ENCODE measurements at regions not wholly inside any gene's neighbourhood (a gene's known extent, or its start where the extent isn't known, plus 50 kb on each side); places are given as distances from the start of the nearest gene placed in this dataset.

DNA sequence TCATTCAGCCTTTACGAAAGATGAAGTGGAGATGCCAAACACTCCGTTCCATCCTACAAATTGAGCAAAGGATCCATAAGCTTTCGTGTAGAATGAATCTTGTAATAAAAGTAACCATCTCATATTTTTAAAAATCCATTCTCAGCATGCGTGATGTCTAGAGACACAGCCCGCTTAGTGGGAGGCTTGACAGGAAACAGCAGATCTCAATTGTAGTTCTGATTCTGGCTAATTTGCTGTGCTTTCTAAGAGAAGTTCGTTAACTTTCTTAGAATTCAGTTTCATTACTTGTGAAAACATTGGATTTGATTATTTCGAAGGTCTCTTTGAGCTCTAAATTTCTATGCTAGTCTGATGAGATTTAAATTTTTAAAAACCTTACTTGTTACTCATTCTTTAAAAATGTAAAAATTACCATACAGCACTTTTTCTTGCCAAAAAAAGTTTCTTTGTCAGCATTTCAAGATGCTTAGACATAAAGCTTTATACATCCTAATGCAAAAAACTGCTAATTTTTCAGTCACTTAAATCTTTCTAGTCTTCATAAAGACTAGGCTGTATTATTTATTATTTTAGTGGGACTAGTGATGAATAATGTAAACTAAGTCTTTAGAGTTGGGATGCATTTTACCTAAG, 66.9 kb upstream of the NEIL3 start:
- intact Hi-C loops (cut with DNase I), result no loop called here
- H3K9me3 ChIP-seq, result no peaks in the 10 kb centered on the region
- no peak for TF ChIP-seq POLR2AphosphoS5 (IDR thresholded peaks at IDR 0.05)
- no peak for TF ChIP-seq POLR2A (IDR thresholded peaks at IDR 0.05)
- no peak for TF ChIP-seq CTCF (IDR thresholded peaks at IDR 0.05)
- H3K27me3 ChIP-seq (replicated peaks; ENCODE audit: insufficient read depth), result no peaks in the 10 kb centered on the region
- H3K27ac ChIP-seq, result no peak overlapping the region
- 78% methylated on average over 7 of the region's 7 CpGs for WGBS
- no peaks in the 10 kb centered on the region for H3K4me1 ChIP-seq (replicated peaks)
- H3K4me3 ChIP-seq, result no peak overlapping the region
- no peak for DNase-seq (ENCODE audit: low spot score)
- H3K36me3 ChIP-seq, result no peaks in the 10 kb centered on the region

DNA sequence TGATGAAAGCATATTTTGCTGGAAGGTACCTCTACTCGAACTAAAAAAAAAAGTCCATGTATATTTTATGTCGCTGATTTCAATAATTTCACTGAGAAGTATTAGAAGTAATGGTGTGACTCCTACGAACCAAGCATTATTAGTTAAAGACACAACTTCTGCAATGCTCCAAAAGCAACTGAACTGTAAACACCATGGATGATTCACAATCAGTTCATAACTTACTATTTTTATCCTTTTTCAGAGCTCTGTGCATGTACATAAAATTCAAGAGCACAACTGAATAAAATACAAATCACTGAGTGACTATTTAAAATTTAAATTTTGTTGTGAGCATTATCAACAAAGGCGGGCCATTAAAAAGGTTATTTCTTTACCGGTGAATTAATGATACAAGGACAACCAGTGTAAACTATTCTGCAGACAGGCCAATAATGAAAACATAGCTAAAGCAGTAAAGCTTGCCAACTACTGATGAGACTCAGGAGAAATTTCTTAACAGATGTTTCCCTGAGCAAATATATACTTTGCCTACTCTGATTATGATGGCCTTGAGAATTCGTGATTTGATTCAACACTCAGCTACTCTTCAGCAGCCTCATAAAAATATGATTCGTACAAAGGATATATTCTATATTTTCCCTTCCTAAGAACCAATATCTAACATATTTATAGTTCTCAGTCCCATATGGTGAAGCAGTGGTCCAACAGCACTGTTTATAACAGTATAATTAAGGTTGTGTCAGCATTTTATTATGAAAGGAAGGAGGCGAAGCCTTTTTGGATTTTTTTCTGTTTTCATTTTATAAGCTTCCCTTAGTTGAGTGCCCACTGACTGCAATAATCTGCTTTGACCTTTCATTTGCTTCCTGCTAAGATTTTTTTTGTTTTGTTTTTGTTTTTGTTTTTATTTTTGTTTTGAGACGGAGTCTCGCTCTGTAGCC, 62.8 kb upstream of the NEIL3 start:
- intact Hi-C loops (cut with DNase I), result no loop called here

GRCh38 chr4:177250056-177250696, 59.5 kb upstream of the NEIL3 start:
- intact Hi-C loops (cut with DNase I), result no loop called here
- Histone ChIP-seq H3K4me1 (replicated peaks) (no peaks in the 10 kb centered on the region), H3K27ac (no peak overlapping the region), H3K9me3 (no peaks in the 10 kb centered on the region), H3K27me3 (replicated peaks; ENCODE audit: insufficient read depth) (no peaks in the 10 kb centered on the region), H3K4me3 (no peak overlapping the region), H3K36me3 (no peaks in the 10 kb centered on the region)
- TF ChIP-seq POLR2A (IDR thresholded peaks at IDR 0.05), result no peak
- TF ChIP-seq CTCF (IDR thresholded peaks at IDR 0.05), result peak in 2 of 4 experiments; percentile 44 to 53
- DNase-seq (ENCODE audit: low spot score), result no peak
- 18% methylated on average over 15 of the region's 15 CpGs for WGBS

More for the DNA sequence above, 62.8 kb upstream of the NEIL3 start:
- WGBS, result 73% methylated on average over 10 of the region's 10 CpGs
- Histone ChIP-seq H3K36me3 (no peaks in the 10 kb centered on the region), H3K27ac (no peak overlapping the region), H3K9me3 (no peaks in the 10 kb centered on the region), H3K4me1 (replicated peaks) (no peaks in the 10 kb centered on the region), H3K4me3 (no peak overlapping the region), H3K27me3 (replicated peaks; ENCODE audit: insufficient read depth) (no peaks in the 10 kb centered on the region)
- TF ChIP-seq POLR2A (IDR thresholded peaks at IDR 0.05) (no peak), POLR2AphosphoS5 (IDR thresholded peaks at IDR 0.05) (no peak), CTCF (IDR thresholded peaks at IDR 0.05) (no peak)
- no peak for DNase-seq (ENCODE audit: low spot score)

DNA sequence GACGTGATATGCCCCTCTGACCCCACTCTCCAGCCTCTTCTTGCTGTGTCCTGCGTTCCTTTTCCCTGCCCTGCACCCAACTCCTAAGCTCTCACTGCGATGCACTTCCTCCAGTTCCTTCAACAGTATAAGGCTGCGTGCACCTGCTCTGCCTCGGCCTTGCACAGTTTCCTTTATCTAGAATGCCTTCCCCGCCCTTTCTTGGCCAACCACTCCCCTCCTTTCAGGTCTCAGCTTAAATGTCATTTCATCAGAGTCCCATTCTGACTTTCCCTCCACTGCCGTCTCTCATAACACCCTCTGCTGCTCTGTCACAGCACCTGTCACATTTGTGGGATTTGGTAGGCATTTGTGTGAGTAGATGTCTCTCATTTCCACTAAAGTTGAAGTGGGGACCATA, 58.4 kb upstream of the NEIL3 start:
- H3K4me3 ChIP-seq, result no peak overlapping the region
- no peak overlapping the region for H3K27ac ChIP-seq
- intact Hi-C loops (cut with DNase I), result no loop called here
- H3K4me1 ChIP-seq (replicated peaks), result no peaks in the 10 kb centered on the region
- H3K27me3 ChIP-seq (replicated peaks; ENCODE audit: insufficient read depth), result no peaks in the 10 kb centered on the region
- H3K36me3 ChIP-seq, result no peaks in the 10 kb centered on the region
- 69% methylated on average over 7 of the region's 7 CpGs for WGBS
- DNase-seq (ENCODE audit: low spot score), result no peak
- no peaks in the 10 kb centered on the region for H3K9me3 ChIP-seq
- TF ChIP-seq POLR2A (IDR thresholded peaks at IDR 0.05), result no peak
- TF ChIP-seq POLR2AphosphoS5 (IDR thresholded peaks at IDR 0.05), result no peak
- TF ChIP-seq CTCF (IDR thresholded peaks at IDR 0.05), result no peak
